ENCODE measurements at regions not wholly inside any gene's neighbourhood (a gene's known extent, or its start where the extent isn't known, plus 50 kb on each side); places are given as distances from the start of the nearest gene placed in this dataset.
"Not testable (repeated sequence)": the region's sequence is repeated elsewhere in the genome, so short reads cannot be mapped to it uniquely, and the experiment has no call there.

- no peak for DNase-seq
Measured at GRCh38 chr4:132269303-132269990, 879.6 kb upstream of the PCDH10 start.

- no peak for DNase-seq
Measured at GRCh38 chr4:132275583-132276121, 873.4 kb upstream of the PCDH10 start.

- no peak for DNase-seq
Measured at GRCh38 chr4:132276185-132276584, 872.9 kb upstream of the PCDH10 start.

GRCh38 chr4:132276989-132277388, 872.1 kb upstream of the PCDH10 start:
- DNase-seq = no peak

- no peak for DNase-seq
Measured at GRCh38 chr4:132281733-132282132, 867.4 kb upstream of the PCDH10 start.

- DNase-seq = no peak
Measured at GRCh38 chr4:132284910-132285426, 864.1 kb upstream of the PCDH10 start.

GRCh38 chr4:132297346-132297745, 851.7 kb upstream of the PCDH10 start:
- no peak for DNase-seq

GRCh38 chr4:132299841-132300240, 849.3 kb upstream of the PCDH10 start:
- no peak for DNase-seq

- DNase-seq = no peak
Measured at GRCh38 chr4:132312521-132312920, 836.6 kb upstream of the PCDH10 start.

GRCh38 chr4:132313852-132314251, 835.2 kb upstream of the PCDH10 start:
- no peak for DNase-seq

GRCh38 chr4:132316738-132317137, 832.4 kb upstream of the PCDH10 start:
- DNase-seq = no peak

- DNase-seq = no peak
Measured at GRCh38 chr4:132317923-132318322, 831.2 kb upstream of the PCDH10 start.

- no peak for DNase-seq
Measured at GRCh38 chr4:132328761-132329160, 820.3 kb upstream of the PCDH10 start.

- DNase-seq = no peak
Measured at GRCh38 chr4:132330994-132331393, 818.1 kb upstream of the PCDH10 start.

- DNase-seq = peak; percentile 2
Measured at GRCh38 chr4:132332932-132333723, 816.0 kb upstream of the PCDH10 start.

- DNase-seq = no peak
Measured at GRCh38 chr4:132333724-132334047, 815.4 kb upstream of the PCDH10 start.

- no peak for DNase-seq
Measured at GRCh38 chr4:132334081-132334480, 815.0 kb upstream of the PCDH10 start.

GRCh38 chr4:132344924-132345828, 803.9 kb upstream of the PCDH10 start:
- DNase-seq = no peak

GRCh38 chr4:132346016-132346415, 803.1 kb upstream of the PCDH10 start:
- DNase-seq = no peak

GRCh38 chr4:132351606-132352005, 797.5 kb upstream of the PCDH10 start:
- DNase-seq = not testable (repeated sequence)

- DNase-seq = no peak
Measured at GRCh38 chr4:132382243-132382642, 766.9 kb upstream of the PCDH10 start.

GRCh38 chr4:132383571-132384199, 765.4 kb upstream of the PCDH10 start:
- no peak for DNase-seq

GRCh38 chr4:132384709-132385108, 764.4 kb upstream of the PCDH10 start:
- DNase-seq = no peak

Measured in hematopoietic multipotent progenitor cell treated with erythropoietin and hydrocortisone succinate and interleukin-3 and kit ligand, for 6 days (in vitro differentiated cells).